ENCODE measurements at regions not wholly inside any gene's neighbourhood (a gene's known extent, or its start where the extent isn't known, plus 50 kb on each side); places are given as distances from the start of the nearest gene placed in this dataset.

GRCh38 chr13:39811051-39811450, 155.6 kb downstream of the COG6 start (continued):
- TF ChIP-seq ZNF462 (CRISPR knock-in tag; IDR thresholded peaks at IDR 0.05) = no peak
- TF ChIP-seq NANOG (IDR thresholded peaks at IDR 0.05; ENCODE audit: borderline replicate concordance) = no peak
- TF ChIP-seq REST (IDR thresholded peaks at IDR 0.05; ENCODE audit: unreplicated experiment) = no peak
- TF ChIP-seq POLR2AphosphoS5 (IDR thresholded peaks at IDR 0.05; ENCODE audit: low read depth) = no peak
- TF ChIP-seq ZNF114 (CRISPR knock-in tag; IDR thresholded peaks at IDR 0.05) = no peak
- TF ChIP-seq JUNB (IDR thresholded peaks at IDR 0.05; ENCODE audit: unreplicated experiment) = no peak
- no peak for TF ChIP-seq EZH2 (IDR thresholded peaks at IDR 0.05; ENCODE audit: low read depth, unreplicated experiment)
- TF ChIP-seq ETS1 (IDR thresholded peaks at IDR 0.05) = no peak

All from GM23338 (cell line).